SW480 (cell line): ENCODE measurements at regions not wholly inside any gene's neighbourhood (a gene's known extent, or its start where the extent isn't known, plus 50 kb on each side); places are given as distances from the start of the nearest gene placed in this dataset.
A peak's percentile ranks its signal among the peaks of the same experiment; 100 is the strongest.

Source experiments
- DNase-seq: peaks from one replicate; pipeline ENCODE4 v3.0.0-alpha.2; 2016; ENCODE audit warnings: low spot score

DNA sequence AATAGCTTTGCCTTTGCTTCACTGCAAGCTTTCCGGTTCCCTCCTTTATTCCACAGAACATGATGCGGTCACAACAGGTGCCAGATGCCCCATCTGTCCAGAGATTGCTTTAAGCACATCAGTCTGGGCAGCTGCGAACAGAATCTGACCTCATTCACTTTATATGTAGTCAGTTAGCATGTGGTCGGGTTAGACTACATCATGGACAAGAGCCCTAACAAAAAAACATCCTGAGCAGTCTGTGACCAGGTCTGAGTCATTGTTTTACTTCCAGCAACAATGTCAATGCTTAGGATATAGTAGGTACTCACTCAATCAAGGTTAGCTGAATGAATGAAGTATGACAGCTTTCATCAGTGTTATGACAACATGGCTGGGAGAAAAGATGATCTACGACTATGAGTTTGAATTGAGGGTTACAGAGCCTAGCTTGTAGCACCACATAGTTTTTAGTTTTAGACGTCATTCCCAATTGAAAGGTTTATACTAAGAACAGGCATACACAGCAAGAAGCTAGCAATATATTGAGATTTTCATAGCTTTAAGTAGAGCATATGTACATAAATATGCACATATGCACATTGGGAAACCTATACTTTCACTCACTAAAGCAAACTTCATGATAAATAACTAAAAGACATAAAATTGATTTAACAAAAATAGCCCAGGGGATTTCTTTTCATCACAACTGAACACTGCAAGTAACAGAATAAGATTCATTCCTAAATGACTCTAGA lies 64.2 kb upstream of the TMCC3 start:
- no peak for DNase-seq

DNA sequence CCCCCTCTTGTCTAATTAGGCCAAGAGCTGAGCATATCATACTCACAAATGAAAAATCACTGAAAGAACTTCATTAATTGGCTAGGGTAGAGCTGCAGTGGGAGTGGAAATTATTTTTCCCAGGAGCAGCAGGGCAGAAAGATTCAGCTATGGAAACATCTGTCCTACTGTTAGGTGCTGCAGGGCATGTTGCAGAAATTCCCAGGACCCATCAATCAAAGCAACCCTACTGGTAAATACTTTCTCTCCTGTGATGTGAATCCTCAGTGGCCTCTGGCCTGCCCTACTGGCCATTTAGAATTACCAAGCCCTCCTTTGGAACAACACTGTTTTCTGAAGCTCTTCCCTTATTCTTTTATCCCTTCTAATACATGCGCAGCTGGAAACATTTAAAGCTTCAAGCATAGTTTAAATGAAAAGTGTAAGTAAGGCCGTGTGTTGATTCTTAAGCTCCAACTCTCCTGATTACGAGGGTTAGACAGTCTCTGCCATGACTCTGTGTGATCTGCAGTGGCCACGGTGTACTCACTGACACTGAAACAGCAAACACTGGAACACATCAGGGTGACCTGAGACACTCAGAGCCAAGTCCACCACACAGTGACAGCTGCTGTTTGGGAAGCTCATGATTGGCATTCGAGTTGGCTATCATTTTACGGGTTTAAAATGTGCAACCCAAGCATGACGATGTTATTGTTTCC lies 62.6 kb upstream of the TMCC3 start:
- DNase-seq: no peak

DNA sequence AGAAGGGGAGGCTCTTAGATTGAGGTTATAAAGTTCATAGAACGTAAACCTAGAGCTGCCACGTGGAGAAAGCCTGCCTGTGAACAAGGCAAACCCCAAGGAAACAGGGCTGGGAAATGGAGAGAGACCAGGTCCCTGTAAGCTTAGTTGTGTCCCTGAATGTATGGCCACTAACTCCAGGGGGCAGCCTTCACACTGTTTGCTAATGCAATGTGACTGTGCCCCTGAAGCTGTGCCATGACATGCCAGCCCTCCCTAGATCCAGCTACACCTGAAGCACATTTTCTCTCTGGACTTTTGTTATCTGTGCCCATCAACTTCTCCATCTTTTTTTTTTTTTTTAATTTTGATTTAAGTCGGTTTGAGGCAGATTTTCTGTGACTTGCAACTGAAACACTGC lies 60.6 kb upstream of the TMCC3 start:
- peak; percentile 18 for DNase-seq

DNA sequence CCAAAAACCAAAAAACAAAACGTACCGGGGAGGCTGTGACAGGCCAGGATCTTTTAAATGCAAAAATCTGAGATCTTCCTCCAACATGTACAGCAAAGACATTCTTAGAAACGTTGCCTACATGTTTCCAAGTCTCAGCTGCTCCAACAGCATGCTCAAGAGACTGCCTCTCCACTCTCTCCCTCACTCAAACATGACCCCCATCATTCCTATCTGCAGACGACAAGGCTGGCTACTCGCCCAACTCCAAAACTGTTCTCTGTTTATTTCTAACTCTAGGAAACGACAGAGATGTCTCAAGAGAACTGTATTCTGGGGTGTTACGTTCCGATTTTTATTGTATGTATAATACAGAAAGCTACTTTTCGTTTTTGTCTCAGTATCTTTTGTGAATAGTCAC lies 57.5 kb upstream of the TMCC3 start:
- no peak for DNase-seq

DNA sequence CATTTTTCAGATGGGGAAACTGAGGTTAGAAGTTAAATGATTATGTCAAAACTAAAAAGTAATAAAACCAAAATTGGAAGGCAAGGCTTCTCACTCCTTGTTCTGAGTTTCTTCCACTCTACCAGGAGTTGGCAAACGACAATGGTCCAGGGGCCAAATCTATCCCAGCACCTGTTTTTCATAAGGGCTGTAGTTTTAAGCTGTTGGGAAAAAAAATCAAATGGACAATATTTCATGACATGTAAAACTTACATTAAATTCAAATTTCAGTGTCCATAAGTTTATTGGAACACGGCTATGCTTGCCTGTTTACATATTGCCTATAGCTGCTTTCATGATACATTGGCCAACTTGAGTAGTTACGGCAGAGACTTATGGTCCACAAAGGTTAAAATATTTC lies 56.7 kb upstream of the TMCC3 start:
- DNase-seq: no peak

DNA sequence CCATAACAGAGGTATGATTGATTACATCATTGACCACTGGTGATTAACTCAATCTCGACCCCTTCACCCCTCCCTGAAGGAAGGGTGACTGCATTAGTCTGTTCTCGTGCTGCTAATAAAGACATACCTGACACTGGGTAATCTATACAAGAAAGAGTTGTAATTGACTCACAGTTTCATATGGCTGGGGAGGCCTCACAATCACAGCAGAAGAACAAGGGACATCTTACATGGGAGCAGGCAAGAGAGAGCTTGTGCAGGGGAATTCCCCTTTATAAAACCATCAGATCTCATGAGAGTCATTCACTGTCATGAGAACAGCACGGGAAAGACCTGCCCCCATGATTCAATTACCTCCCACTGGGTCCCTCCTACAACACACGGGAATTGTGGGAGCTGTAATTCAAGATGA lies 55.9 kb upstream of the TMCC3 start:
- no peak for DNase-seq

DNA sequence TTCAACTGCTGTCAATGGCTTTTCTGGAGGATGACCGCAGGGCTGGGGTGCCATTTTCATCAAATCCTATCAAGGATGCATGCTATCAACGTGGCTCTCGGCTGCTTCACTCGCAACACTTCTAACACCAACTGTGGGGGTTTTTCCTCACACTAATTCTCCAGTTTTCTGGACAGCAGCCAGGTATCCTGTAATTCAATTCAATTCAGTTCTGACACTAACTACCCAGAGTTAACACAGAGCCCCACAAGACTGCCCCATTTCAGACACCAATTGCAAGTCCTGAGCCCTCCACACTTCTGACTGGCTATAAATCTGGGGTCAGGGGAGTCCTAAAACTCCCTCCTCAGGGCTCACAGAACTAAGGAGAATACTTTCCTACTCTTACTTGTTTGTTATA lies 55.3 kb upstream of the TMCC3 start:
- no peak for DNase-seq

DNA sequence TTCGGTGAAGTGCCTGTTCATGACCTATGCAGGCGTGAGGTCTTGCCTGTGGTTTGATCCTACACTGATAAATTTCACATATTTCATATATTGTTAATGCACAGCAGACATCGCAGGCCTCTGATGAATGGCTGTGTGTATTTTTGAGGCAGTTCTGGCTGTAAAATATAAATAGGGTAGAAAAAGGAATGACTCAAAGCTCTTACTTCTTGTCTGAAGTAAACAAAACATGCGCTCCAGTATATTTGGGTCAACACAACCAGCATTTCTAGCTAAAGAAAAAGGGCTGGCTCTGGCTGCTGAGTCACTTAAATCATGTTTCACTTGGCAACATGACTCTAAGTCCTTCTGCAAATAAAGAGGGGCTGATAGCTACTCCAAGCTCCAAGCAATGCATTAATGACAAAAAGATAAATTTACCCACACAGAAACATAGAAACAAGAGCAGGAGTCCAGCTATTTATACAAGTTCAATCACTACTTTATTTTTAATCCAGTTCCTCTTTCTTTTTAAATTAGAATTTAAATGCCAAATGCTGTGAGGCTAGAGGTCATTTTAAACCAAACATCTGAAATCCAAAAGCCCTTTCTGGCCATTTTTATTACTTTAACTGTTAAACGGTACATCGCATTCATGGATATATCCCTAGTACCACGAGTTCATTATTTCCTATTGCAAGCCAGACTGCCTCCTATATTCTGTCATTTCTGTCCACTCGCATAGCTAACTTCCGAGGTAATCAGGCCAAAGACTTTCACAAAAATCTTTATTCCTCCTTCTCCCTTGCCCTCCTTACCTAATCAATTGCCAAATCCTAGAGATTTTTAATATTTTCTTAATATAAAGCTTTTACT lies 54.3 kb upstream of the TMCC3 start:
- DNase-seq: no peak

DNA sequence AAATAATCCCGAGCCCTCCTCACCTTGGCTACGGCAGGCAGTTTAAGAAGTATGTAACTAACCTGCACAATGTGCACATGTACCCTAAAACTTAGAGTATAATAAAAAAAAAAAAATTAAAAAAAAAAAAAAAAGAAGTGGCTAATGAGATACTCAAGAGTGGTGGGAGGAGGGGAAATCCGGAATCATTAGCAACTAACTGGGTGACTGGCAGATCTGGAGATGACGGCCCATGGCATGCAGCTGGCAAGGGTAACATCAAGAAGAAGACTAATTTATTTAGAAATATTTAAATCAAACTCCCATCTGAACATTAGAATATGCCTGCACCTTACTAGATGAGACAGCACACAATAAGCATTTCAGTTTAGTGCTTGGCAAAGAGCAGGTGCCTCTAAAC lies 52.3 kb upstream of the TMCC3 start:
- no peak for DNase-seq

DNA sequence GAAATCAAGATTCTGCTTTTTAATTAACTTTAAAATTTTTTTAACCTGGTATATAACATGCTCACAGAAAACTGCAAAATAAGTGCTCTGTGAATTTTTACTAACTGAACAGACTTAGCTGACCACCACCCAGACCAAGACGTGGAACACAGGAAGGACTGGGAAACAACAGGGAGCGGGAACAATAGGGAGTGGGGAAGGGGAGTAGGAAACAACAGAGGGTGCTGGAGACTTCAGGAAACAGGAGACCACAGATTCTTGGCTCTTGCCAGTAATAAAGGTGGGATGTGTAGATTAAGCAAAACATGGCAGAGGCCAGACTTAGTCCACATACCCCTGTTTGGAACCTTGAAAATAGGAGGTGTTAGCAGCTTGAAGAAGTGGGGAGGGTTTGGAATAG lies 51.4 kb upstream of the TMCC3 start:
- DNase-seq: no peak

DNA sequence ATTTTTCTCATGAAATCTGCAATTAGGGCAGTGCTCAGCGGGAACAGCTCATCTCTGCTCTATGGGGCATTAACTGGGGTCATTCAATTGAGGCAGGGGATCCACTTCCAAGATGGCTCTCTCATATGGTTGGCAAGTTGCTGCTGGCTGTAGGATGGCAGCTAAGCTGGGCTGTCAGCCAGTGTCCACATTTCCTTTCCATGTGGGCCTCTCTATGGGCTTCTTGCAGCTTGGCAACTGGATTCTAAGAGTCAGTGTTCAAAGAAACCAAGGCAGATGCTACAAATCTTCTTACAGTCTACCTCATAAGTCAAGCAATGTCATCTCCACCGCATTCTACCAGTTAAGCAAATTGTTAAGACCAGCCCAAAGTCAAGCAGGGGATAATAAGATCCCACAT lies 50.3 kb upstream of the TMCC3 start:
- DNase-seq: no peak
